ENCODE measurements at regions not wholly inside any gene's neighbourhood (a gene's known extent, or its start where the extent isn't known, plus 50 kb on each side); places are given as distances from the start of the nearest gene placed in this dataset.

DNA sequence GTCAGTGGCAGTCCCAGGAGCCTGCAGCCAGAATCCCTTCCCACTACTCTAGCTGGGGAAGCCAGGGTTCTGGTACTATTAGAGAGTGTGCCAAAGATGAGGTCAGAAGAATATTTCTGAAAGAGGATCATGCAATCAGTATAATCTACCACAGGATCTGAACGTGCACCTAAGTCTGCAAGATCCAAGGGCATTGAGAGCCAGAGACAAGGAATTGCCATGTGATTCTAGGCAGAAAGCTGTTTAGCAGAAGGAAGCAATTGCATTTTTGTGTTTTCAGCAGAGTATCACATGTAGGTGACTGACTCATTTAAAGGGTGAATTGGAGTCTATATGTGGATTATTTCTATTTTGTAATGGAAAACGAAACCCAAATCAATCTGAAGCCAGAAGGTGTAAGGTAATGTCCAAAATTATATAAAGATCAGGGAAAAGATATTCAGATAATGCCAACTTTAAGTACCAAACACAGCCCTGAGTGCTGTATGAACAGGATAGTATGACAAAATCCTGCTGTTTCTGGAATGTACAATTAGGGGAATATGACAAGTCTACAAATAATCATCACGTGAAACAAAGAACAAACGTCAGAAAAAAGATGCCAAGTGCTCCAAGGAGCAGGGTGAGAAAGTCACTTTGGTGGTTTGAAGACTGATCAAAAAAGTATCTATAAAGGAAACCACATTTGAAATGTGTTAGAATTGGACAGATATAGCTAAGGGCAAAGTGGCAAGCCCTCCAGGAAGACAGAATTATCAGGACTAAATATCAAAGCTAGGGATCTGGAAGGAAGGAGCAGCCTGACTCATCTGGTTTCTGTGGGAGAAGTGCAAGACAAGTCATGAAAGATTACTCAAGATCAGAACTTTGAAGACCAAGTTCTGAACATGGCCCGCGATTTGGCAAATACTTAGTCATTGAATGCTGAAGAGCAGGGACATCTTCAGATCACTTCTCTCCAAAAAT, 1036.6 kb downstream of the NTRK3 start:
- TF ChIP-seq, protein P1, sequence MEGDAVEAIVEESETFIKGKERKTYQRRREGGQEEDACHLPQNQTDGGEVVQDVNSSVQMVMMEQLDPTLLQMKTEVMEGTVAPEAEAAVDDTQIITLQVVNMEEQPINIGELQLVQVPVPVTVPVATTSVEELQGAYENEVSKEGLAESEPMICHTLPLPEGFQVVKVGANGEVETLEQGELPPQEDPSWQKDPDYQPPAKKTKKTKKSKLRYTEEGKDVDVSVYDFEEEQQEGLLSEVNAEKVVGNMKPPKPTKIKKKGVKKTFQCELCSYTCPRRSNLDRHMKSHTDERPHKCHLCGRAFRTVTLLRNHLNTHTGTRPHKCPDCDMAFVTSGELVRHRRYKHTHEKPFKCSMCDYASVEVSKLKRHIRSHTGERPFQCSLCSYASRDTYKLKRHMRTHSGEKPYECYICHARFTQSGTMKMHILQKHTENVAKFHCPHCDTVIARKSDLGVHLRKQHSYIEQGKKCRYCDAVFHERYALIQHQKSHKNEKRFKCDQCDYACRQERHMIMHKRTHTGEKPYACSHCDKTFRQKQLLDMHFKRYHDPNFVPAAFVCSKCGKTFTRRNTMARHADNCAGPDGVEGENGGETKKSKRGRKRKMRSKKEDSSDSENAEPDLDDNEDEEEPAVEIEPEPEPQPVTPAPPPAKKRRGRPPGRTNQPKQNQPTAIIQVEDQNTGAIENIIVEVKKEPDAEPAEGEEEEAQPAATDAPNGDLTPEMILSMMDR (IDR thresholded peaks at IDR 0.05): no peak
- TF ChIP-seq POLR2A (IDR thresholded peaks at IDR 0.05) (no peak), POLR2AphosphoS5 (IDR thresholded peaks at IDR 0.05) (no peak)
